ENCODE measurements at regions not wholly inside any gene's neighbourhood (a gene's known extent, or its start where the extent isn't known, plus 50 kb on each side); places are given as distances from the start of the nearest gene placed in this dataset.

DNA sequence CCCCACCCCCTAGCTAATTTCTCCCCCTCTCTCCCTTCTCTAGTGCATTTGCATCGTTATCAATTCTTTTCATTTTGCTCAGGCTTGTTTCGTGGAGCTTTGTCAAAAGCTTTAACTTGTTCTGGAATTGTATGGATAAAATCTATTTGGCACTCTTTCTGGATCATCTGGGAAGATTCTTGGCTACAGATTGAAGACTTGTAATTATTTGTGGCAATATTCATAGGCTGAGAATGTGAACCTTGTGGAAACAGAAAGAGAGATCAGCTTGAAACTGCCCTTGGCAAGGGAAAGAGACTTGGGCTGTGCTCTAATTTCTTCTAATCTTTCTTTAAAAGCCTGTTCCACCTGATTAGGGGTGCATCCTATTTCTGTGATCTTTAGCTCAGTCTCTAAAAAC, 340.6 kb upstream of the DAB2 start:
- no peaks in the 10 kb centered on the region for H4K20me1 ChIP-seq (ENCODE audit: insufficient read depth, low read length)

DNA sequence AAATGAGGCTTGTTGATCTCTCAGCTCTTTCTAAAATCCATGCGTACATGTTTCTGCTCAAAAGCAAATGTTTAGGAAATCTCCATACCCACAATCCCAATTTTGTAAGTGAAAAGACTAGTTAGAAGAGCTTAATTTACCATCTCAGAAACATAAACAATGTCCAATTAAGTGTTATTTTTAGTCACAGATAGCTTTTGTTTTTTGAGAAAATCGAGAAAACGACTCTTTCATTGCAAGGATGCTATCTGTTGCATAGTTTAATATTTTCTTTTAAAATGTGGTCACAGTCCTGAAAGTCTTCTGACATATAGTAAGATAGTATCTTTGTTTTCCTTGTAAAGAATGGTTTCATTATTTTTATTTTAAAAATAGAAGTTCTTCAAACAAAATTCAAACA, 338.0 kb upstream of the DAB2 start:
- no peaks in the 10 kb centered on the region for H3K27me3 ChIP-seq (ENCODE audit: insufficient read depth, low read length)
- TF ChIP-seq EZH2 (IDR thresholded peaks at IDR 0.05; ENCODE audit: borderline replicate concordance, low read length) = no peak
- TF ChIP-seq, protein P1, sequence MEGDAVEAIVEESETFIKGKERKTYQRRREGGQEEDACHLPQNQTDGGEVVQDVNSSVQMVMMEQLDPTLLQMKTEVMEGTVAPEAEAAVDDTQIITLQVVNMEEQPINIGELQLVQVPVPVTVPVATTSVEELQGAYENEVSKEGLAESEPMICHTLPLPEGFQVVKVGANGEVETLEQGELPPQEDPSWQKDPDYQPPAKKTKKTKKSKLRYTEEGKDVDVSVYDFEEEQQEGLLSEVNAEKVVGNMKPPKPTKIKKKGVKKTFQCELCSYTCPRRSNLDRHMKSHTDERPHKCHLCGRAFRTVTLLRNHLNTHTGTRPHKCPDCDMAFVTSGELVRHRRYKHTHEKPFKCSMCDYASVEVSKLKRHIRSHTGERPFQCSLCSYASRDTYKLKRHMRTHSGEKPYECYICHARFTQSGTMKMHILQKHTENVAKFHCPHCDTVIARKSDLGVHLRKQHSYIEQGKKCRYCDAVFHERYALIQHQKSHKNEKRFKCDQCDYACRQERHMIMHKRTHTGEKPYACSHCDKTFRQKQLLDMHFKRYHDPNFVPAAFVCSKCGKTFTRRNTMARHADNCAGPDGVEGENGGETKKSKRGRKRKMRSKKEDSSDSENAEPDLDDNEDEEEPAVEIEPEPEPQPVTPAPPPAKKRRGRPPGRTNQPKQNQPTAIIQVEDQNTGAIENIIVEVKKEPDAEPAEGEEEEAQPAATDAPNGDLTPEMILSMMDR (IDR thresholded peaks at IDR 0.05; ENCODE audit: low read length) = no peak
- H2AFZ ChIP-seq (ENCODE audit: low read length) = no peak overlapping the region
- H3K9me3 ChIP-seq (ENCODE audit: low read length) = no peaks in the 10 kb centered on the region
- no peaks in the 10 kb centered on the region for H4K20me1 ChIP-seq (ENCODE audit: insufficient read depth, low read length)
- H3K79me2 ChIP-seq (ENCODE audit: insufficient read depth, low read length) = no peaks in the 10 kb centered on the region
- H3K4me2 ChIP-seq (ENCODE audit: low read length) = no peak overlapping the region
- H3K9me2 ChIP-seq (ENCODE audit: low read depth, low read length) = no peaks in the 10 kb centered on the region
- H3K9ac ChIP-seq (ENCODE audit: low read length) = no peak overlapping the region
- H3K27ac ChIP-seq (ENCODE audit: low read depth, low read length, poor library complexity, severe bottlenecking) = no peak overlapping the region
- no peak overlapping the region for H3K4me3 ChIP-seq (ENCODE audit: low read depth, low read length, poor library complexity, severe bottlenecking)
- H3K4me1 ChIP-seq (ENCODE audit: insufficient read depth, low read length, severe bottlenecking) = no peaks in the 10 kb centered on the region
- H3K36me3 ChIP-seq (ENCODE audit: insufficient read depth, low read length) = no peaks in the 10 kb centered on the region
- no peaks in the 10 kb centered on the region for H3F3A ChIP-seq (ENCODE audit: insufficient read depth, low read length)

More for the DNA sequence above, 340.6 kb upstream of the DAB2 start:
- no peak overlapping the region for H3K27ac ChIP-seq (ENCODE audit: low read depth, low read length, poor library complexity, severe bottlenecking)
- TF ChIP-seq EZH2 (IDR thresholded peaks at IDR 0.05; ENCODE audit: borderline replicate concordance, low read length) = no peak
- TF ChIP-seq, protein P1 (IDR thresholded peaks at IDR 0.05; ENCODE audit: low read length) = no peak
- H3K27me3 ChIP-seq (ENCODE audit: insufficient read depth, low read length) = no peaks in the 10 kb centered on the region
- no peak overlapping the region for H2AFZ ChIP-seq (ENCODE audit: low read length)
- no peaks in the 10 kb centered on the region for H3K4me1 ChIP-seq (ENCODE audit: insufficient read depth, low read length, severe bottlenecking)
- no peaks in the 10 kb centered on the region for H3K9me3 ChIP-seq (ENCODE audit: low read length)
- H3F3A ChIP-seq (ENCODE audit: insufficient read depth, low read length) = no peaks in the 10 kb centered on the region
- no peak overlapping the region for H3K4me2 ChIP-seq (ENCODE audit: low read length)
- no peak overlapping the region for H3K9ac ChIP-seq (ENCODE audit: low read length)
- H3K9me2 ChIP-seq (ENCODE audit: low read depth, low read length) = no peaks in the 10 kb centered on the region
- H3K79me2 ChIP-seq (ENCODE audit: insufficient read depth, low read length) = no peaks in the 10 kb centered on the region
- no peaks in the 10 kb centered on the region for H3K36me3 ChIP-seq (ENCODE audit: insufficient read depth, low read length)
- H3K4me3 ChIP-seq (ENCODE audit: low read depth, low read length, poor library complexity, severe bottlenecking) = no peak overlapping the region

DNA sequence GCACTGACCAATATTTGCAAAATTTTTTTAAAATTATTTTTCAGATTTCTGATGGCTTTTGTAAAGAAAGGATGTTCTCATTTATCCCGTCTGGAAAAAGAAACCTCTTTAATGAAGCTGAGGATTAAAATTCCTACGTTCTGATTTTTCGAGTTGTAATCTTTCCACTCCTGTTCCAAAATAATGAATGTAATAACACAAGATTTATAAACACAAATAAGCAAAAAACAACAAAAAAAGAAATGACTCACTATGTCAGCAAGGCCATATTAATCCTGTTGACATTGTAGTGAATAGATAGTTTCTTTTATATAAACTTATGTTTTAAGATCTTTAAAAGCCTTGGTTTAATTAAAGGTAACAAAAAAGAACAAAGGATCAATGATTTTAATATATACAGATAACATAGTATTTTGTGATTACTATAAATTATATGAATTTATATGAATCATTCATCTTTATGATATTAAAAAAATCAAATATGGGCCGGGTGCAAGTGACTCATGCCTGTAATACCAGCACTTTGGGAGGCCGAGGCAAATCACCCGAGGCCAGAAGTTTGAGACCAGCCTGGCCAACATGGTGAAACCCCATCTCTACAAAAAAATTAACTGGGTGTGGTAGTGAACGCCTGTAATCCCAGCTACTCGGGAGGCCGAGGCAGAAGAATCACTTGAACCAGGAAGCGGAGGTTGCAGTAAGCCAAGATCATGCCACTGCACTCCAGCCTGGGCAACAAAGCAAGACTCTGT, 336.6 kb upstream of the DAB2 start:
- H3K4me2 ChIP-seq (ENCODE audit: low read length) = no peak overlapping the region
- H3K27ac ChIP-seq (ENCODE audit: low read depth, low read length, poor library complexity, severe bottlenecking) = no peak overlapping the region

More for the DNA sequence above, 336.6 kb upstream of the DAB2 start:
- H3K9ac ChIP-seq (ENCODE audit: low read length) = no peak overlapping the region
- H3K36me3 ChIP-seq (ENCODE audit: insufficient read depth, low read length) = no peaks in the 10 kb centered on the region
- H3K27me3 ChIP-seq (ENCODE audit: insufficient read depth, low read length) = no peaks in the 10 kb centered on the region
- H2AFZ ChIP-seq (ENCODE audit: low read length) = no peak overlapping the region
- H3K4me1 ChIP-seq (ENCODE audit: insufficient read depth, low read length, severe bottlenecking) = no peaks in the 10 kb centered on the region
- H3K9me2 ChIP-seq (ENCODE audit: low read depth, low read length) = no peaks in the 10 kb centered on the region
- TF ChIP-seq EZH2 (IDR thresholded peaks at IDR 0.05; ENCODE audit: borderline replicate concordance, low read length) = no peak
- TF ChIP-seq, protein P1 (IDR thresholded peaks at IDR 0.05; ENCODE audit: low read length) = no peak
- H3K4me3 ChIP-seq (ENCODE audit: low read depth, low read length, poor library complexity, severe bottlenecking) = no peak overlapping the region
- H3K9me3 ChIP-seq (ENCODE audit: low read length) = no peaks in the 10 kb centered on the region
- no peaks in the 10 kb centered on the region for H4K20me1 ChIP-seq (ENCODE audit: insufficient read depth, low read length)
- no peaks in the 10 kb centered on the region for H3F3A ChIP-seq (ENCODE audit: insufficient read depth, low read length)
- no peaks in the 10 kb centered on the region for H3K79me2 ChIP-seq (ENCODE audit: insufficient read depth, low read length)
